ENCODE measurements at regions not wholly inside any gene's neighbourhood (a gene's known extent, or its start where the extent isn't known, plus 50 kb on each side); places are given as distances from the start of the nearest gene placed in this dataset.

DNA sequence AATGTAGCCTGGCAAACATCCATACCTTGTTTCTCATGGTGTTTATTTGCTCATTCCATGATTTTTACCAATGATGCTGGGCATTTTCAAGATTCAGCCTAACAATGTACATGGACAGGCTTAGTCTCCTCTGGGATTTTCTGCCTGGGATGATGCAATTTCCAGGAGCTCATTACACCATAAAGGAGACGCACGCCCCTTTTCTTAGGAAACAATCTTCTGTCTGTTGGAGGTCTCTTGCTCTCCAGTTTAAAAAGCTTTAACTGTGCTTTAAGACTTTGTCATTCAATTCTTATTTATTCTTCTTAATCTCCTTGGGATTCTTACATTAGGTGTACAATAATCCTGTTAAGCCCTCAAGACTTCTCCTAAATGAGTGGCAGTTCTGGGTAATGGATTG, 150.3 kb upstream of the NRP1 start:
- H3K36me3 ChIP-seq (ENCODE audit: low read depth): no peaks in the 10 kb centered on the region
- DNase-seq: peak; percentile 61
- no peak overlapping the region for H3K27ac ChIP-seq
- no peaks in the 10 kb centered on the region for H3K9me2 ChIP-seq (ENCODE audit: insufficient read depth)
- H3K4me3 ChIP-seq: no peak overlapping the region
- WGBS, 2 experiments (ENCODE audit: low coverage in 1 of 2, low lambda C conversion rate in 2 of 2, missing lambda C conversion rate in 2 of 2): 53 to 67% methylated on average over 2 of the region's 2 CpGs
- no peaks in the 10 kb centered on the region for H3K27me3 ChIP-seq (replicated peaks; ENCODE audit: insufficient read depth)
- no peaks in the 10 kb centered on the region for H3K9me3 ChIP-seq (ENCODE audit: low read depth)
- in situ Hi-C loops (cut with MboI): no loop called here
- H3K79me2 ChIP-seq (ENCODE audit: insufficient read depth): no peaks in the 10 kb centered on the region
- no peak overlapping the region for H3K9ac ChIP-seq
- H4K20me1 ChIP-seq (ENCODE audit: insufficient read depth): no peaks in the 10 kb centered on the region
- H3K4me1 ChIP-seq (ENCODE audit: insufficient read depth): peaks cover 16% of the 10 kb centered on the region; the same call in 1 of the 2 replicates
- H2AFZ ChIP-seq: peak overlapping the region; percentile 58
- no peak for TF ChIP-seq EZH2 (IDR thresholded peaks at IDR 0.05; ENCODE audit: insufficient read depth, poor library complexity, severe bottlenecking)
- no peak for TF ChIP-seq EZH2phosphoT487 (IDR thresholded peaks at IDR 0.05; ENCODE audit: insufficient read depth, low read depth)
- H3K4me2 ChIP-seq (ENCODE audit: unreplicated experiment): peak overlapping the region; percentile 27
- no peaks in the 10 kb centered on the region for H3F3A ChIP-seq (ENCODE audit: insufficient read depth)

DNA sequence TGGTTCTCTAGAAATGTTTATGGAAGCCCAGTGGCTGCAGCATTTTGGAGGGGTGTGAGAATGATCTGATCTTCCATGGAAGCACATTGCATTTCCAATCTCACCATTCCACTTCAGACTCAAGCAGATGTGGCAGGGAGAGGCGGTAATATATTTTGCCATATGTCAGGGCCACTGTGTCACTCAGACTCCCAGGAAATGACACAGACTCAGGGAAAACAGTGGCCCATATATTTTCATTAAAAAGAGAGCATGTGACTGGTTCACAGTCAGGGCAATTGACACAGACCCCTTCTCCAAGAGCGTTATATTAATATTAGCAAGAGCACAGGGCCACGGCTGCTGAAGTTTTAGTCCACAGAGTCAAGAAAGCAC, 149.3 kb upstream of the NRP1 start:
- Histone ChIP-seq H3K9me2 (ENCODE audit: insufficient read depth) (no peaks in the 10 kb centered on the region), H3K9ac (no peak overlapping the region), H3K4me1 (ENCODE audit: insufficient read depth) (peaks cover 16% of the 10 kb centered on the region; the same call in 1 of the 2 replicates), H3K4me3 (no peak overlapping the region), H3K36me3 (ENCODE audit: low read depth) (no peaks in the 10 kb centered on the region), H3K9me3 (ENCODE audit: low read depth) (no peaks in the 10 kb centered on the region), H3K27ac (no peak overlapping the region), H3K4me2 (ENCODE audit: unreplicated experiment) (no peak overlapping the region), H2AFZ (peak overlapping the region; percentile 58; the same call in 1 of the 2 replicates), H3K79me2 (ENCODE audit: insufficient read depth) (no peaks in the 10 kb centered on the region), H3F3A (ENCODE audit: insufficient read depth) (no peaks in the 10 kb centered on the region), H3K27me3 (replicated peaks; ENCODE audit: insufficient read depth) (no peaks in the 10 kb centered on the region), H4K20me1 (ENCODE audit: insufficient read depth) (no peaks in the 10 kb centered on the region)
- in situ Hi-C loops (cut with MboI): no loop called here
- no peak for TF ChIP-seq EZH2 (IDR thresholded peaks at IDR 0.05; ENCODE audit: insufficient read depth, poor library complexity, severe bottlenecking)
- no peak for TF ChIP-seq EZH2phosphoT487 (IDR thresholded peaks at IDR 0.05; ENCODE audit: insufficient read depth, low read depth)
- DNase-seq: no peak
- 98 to 100% methylated on average over 3 of the region's 3 CpGs for WGBS, 2 experiments (ENCODE audit: low coverage in 1 of 2, low lambda C conversion rate in 2 of 2, missing lambda C conversion rate in 2 of 2)

DNA sequence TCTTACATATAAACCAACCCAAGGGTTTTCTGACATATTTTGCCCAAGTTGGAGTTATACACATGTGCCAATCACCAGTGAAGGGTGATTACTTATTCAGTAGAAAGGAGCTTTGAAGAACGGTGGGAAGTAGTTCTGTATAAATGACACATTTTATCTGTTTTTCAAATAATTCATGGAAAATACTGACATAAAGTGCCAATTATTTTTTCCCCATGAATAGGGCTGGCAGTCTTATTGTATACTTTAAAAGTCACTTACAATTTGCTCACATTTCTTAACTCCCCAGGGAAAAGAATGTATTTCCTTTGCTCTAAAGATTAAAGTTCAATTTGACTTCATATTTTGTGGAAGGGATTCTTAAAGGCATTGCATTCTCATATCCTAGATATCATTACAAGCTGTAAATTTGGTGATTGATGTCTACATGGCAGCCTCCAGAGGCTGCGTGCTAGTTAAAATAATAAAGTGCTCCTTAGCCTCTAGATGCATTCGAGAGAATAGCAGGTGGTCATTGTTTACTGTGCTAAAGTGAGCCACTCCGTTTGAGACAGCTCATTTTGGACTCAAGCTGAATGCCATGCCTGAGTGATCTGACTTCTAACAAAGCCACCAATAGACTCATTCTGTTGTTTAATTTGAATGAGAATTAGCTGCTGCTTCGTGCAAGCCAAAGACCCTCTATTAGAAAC, 148.8 kb upstream of the NRP1 start:
- no peak overlapping the region for H3K4me2 ChIP-seq (ENCODE audit: unreplicated experiment)
- no peaks in the 10 kb centered on the region for H3K79me2 ChIP-seq (ENCODE audit: insufficient read depth)
- no peaks in the 10 kb centered on the region for H4K20me1 ChIP-seq (ENCODE audit: insufficient read depth)
- H3K9ac ChIP-seq: no peak overlapping the region
- no peaks in the 10 kb centered on the region for H3K36me3 ChIP-seq (ENCODE audit: low read depth)
- 74 to 83% methylated on average over 5 of the region's 5 CpGs for WGBS, 2 experiments (ENCODE audit: low coverage in 1 of 2, low lambda C conversion rate in 2 of 2, missing lambda C conversion rate in 2 of 2)
- no peak overlapping the region for H3K27ac ChIP-seq
- TF ChIP-seq EZH2phosphoT487 (IDR thresholded peaks at IDR 0.05; ENCODE audit: insufficient read depth, low read depth): no peak
- no peak for TF ChIP-seq EZH2 (IDR thresholded peaks at IDR 0.05; ENCODE audit: insufficient read depth, poor library complexity, severe bottlenecking)
- no peaks in the 10 kb centered on the region for H3K27me3 ChIP-seq (replicated peaks; ENCODE audit: insufficient read depth)
- H3K9me3 ChIP-seq (ENCODE audit: low read depth): no peaks in the 10 kb centered on the region
- DNase-seq: no peak
- no peak overlapping the region for H2AFZ ChIP-seq
- no peaks in the 10 kb centered on the region for H3F3A ChIP-seq (ENCODE audit: insufficient read depth)
- in situ Hi-C loops (cut with MboI): no loop called here
- no peaks in the 10 kb centered on the region for H3K9me2 ChIP-seq (ENCODE audit: insufficient read depth)
- peaks cover 16% of the 10 kb centered on the region; the same call in 1 of the 2 replicates for H3K4me1 ChIP-seq (ENCODE audit: insufficient read depth)
- H3K4me3 ChIP-seq: no peak overlapping the region

DNA sequence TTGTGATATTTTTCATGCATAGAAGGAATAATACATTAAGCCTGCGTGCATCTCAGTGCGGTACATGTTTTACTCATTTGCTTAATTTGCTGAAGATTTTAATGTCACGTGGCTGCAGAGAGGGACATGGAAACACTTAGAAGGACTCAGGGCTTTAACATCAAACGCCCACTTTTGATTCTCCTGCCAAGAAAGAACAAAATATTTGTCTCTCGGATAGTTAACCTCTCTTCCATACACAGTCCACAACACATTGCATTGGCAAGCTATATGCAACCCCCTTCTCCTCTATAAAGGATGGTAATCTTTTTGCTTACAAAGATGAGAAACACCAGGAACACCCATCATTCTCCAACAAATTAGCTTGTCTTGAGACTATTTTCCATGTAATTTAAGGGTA, 148.0 kb upstream of the NRP1 start:
- WGBS, 2 experiments (ENCODE audit: low coverage in 1 of 2, low lambda C conversion rate in 2 of 2, missing lambda C conversion rate in 2 of 2): 34 to 35% methylated on average over 5 of the region's 5 CpGs
- no peak overlapping the region for H3K4me2 ChIP-seq (ENCODE audit: unreplicated experiment)
- TF ChIP-seq EZH2 (IDR thresholded peaks at IDR 0.05; ENCODE audit: insufficient read depth, poor library complexity, severe bottlenecking) (no peak), EZH2phosphoT487 (IDR thresholded peaks at IDR 0.05; ENCODE audit: insufficient read depth, low read depth) (no peak)

More for the DNA sequence above, 148.0 kb upstream of the NRP1 start:
- Histone ChIP-seq H3K9ac (no peak overlapping the region), H4K20me1 (ENCODE audit: insufficient read depth) (no peaks in the 10 kb centered on the region), H3K27me3 (replicated peaks; ENCODE audit: insufficient read depth) (no peaks in the 10 kb centered on the region), H3K4me3 (no peak overlapping the region), H3K27ac (no peak overlapping the region), H3F3A (ENCODE audit: insufficient read depth) (no peaks in the 10 kb centered on the region), H3K9me3 (ENCODE audit: low read depth) (no peaks in the 10 kb centered on the region), H2AFZ (no peak overlapping the region), H3K79me2 (ENCODE audit: insufficient read depth) (no peaks in the 10 kb centered on the region), H3K4me1 (ENCODE audit: insufficient read depth) (peaks cover 16% of the 10 kb centered on the region; the same call in 1 of the 2 replicates), H3K36me3 (ENCODE audit: low read depth) (no peaks in the 10 kb centered on the region), H3K9me2 (ENCODE audit: insufficient read depth) (no peaks in the 10 kb centered on the region)
- DNase-seq: no peak
- in situ Hi-C loops (cut with MboI): no loop called here
